Naive B cell (primary cell): ENCODE measurements at regions not wholly inside any gene's neighbourhood (a gene's known extent, or its start where the extent isn't known, plus 50 kb on each side); places are given as distances from the start of the nearest gene placed in this dataset.
A peak's percentile ranks its signal among the peaks of the same experiment; 100 is the strongest.
"Not testable (repeated sequence)": the region's sequence is repeated elsewhere in the genome, so short reads cannot be mapped to it uniquely, and the experiment has no call there.

Experiments used
- ATAC-seq, 2 donors: fragments of 150-1000 bp; cut with Tn5 transposase; 2 replicates each; pipeline ENCODE4 v1.10.0; 2021; ENCODE audit warnings: low read depth in 2 of 2, mild to moderate bottlenecking in 2 of 2, moderate library complexity in 2 of 2
- DNase-seq: peaks from one replicate; pipeline ENCODE4 v3.0.0; 2022
- H3K27ac Mint-ChIP-seq, 6 donors: one replicate each; pipeline ENCODE4 v1.8.0; 2020 to 2022; ENCODE audit warnings: mild to moderate bottlenecking in 6 of 6, mixed read lengths in 6 of 6, moderate library complexity in 5 of 6, inconsistent platforms in 2 of 6
- H3K27me3 Mint-ChIP-seq, 3 donors: one replicate each; pipeline ENCODE4 v1.8.0; 2021 to 2022; ENCODE audit warnings: mixed read lengths in 3 of 3, mild to moderate bottlenecking in 1 of 3
- H3K36me3 Mint-ChIP-seq, 2 donors: one replicate each; pipeline ENCODE4 v1.8.0; 2020 to 2022; ENCODE audit warnings: mixed read lengths in 2 of 2, inconsistent platforms in 1 of 2, mild to moderate bottlenecking in 1 of 2
- H3K4me1 Mint-ChIP-seq, 3 donors: one replicate each; pipeline ENCODE4 v1.8.0; 2020 to 2022; ENCODE audit warnings: mixed read lengths in 3 of 3, inconsistent platforms in 1 of 3, mild to moderate bottlenecking in 1 of 3, moderate library complexity in 1 of 3
- H3K4me3 Mint-ChIP-seq, 8 donors: one replicate each; pipeline ENCODE4 v1.8.0; 2020 to 2022; ENCODE audit warnings: mild to moderate bottlenecking in 8 of 8, mixed read lengths in 8 of 8, moderate library complexity in 8 of 8, inconsistent platforms in 2 of 8
- H3K9me3 Mint-ChIP-seq, 7 donors: one replicate each; pipeline ENCODE4 v1.8.0; 2020 to 2022; ENCODE audit warnings: mixed read lengths in 7 of 7, mild to moderate bottlenecking in 5 of 7, inconsistent platforms in 2 of 7, moderate library complexity in 1 of 7

DNA sequence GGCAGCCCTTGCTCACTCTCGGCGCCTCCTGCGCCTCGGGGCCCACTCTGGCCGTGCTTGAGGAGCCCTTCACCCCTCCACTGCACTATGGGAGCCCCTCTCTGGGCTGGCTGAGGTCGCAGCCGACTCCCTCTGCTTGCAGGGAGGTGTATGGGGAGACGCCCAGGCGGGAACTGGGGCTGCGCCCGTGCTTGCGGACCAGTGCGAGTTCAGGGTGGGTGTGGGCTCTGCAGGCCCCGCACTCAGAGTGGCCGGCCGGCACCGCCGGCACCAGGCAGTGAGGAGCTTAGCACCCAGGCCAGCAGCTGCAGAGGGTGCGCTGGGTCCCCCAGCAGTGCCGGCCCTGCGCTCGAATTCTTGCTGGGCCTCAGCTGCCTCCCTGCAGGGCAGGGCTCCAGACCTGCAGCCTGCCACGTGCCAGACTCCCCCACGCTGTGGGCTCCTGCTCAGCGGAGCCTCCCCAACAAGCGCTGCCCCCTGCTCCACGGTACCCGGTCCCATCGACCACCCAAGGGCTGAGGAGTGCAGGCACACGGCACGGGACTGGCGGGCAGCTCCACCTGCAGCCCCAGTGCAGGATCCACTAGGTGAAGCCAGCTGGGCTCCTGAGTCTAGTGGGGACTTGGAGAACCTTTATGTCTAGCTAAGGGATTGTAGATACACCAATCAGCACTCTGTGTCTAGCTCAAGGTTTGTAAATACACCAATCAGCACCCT lies 54.0 kb upstream of the WWC2 start:
- Mint-ChIP-seq H3K27me3 (peaks cover 0 to 11% (median 0%) of the 10 kb centered on the region in 3 donors), H3K9me3 (peaks cover 2 to 22% (median 6%) of the 10 kb centered on the region in 7 donors)
- ATAC-seq, H3K4me3 Mint-ChIP-seq, H3K4me1 Mint-ChIP-seq, H3K36me3 Mint-ChIP-seq, H3K27ac Mint-ChIP-seq, DNase-seq: not testable (repeated sequence)

GRCh38 chr4:183038436-183038835 lies 60.6 kb upstream of the WWC2 start:
- DNase-seq: no peak
- H3K4me1 Mint-ChIP-seq: no peaks in the 10 kb centered on the region
- peaks cover 0 to 5% (median 0%) of the 10 kb centered on the region in 3 donors for H3K27me3 Mint-ChIP-seq
- no peak overlapping the region for H3K27ac Mint-ChIP-seq
- H3K36me3 Mint-ChIP-seq: peaks cover 0 to 7% of the 10 kb centered on the region in 2 donors
- peaks cover 0 to 4% (median 3%) of the 10 kb centered on the region in 7 donors for H3K9me3 Mint-ChIP-seq
- ATAC-seq: no peak
- no peak overlapping the region for H3K4me3 Mint-ChIP-seq

GRCh38 chr4:183035726-183036415 lies 63.2 kb upstream of the WWC2 start:
- peaks cover 0 to 4% (median 0%) of the 10 kb centered on the region in 7 donors for H3K9me3 Mint-ChIP-seq
- DNase-seq: no peak
- H3K4me1 Mint-ChIP-seq: no peaks in the 10 kb centered on the region
- no peak overlapping the region for H3K27ac Mint-ChIP-seq
- H3K27me3 Mint-ChIP-seq: peaks cover 0 to 5% (median 0%) of the 10 kb centered on the region in 3 donors
- peaks cover 0 to 7% of the 10 kb centered on the region in 2 donors for H3K36me3 Mint-ChIP-seq
- no peak overlapping the region for H3K4me3 Mint-ChIP-seq
- no peak for ATAC-seq

- Mint-ChIP-seq H3K4me3 (no peak overlapping the region), H3K4me1 (no peaks in the 10 kb centered on the region), H3K27me3 (peaks cover 0 to 5% (median 0%) of the 10 kb centered on the region in 3 donors), H3K9me3 (peaks cover 0 to 4% (median 0%) of the 10 kb centered on the region in 7 donors), H3K27ac (no peak overlapping the region), H3K36me3 (peaks cover 0 to 7% of the 10 kb centered on the region in 2 donors)
- DNase-seq: no peak
- no peak for ATAC-seq
Measured at GRCh38 chr4:183035256-183035655, 63.8 kb upstream of the WWC2 start.

GRCh38 chr4:183030823-183031222 lies 68.2 kb upstream of the WWC2 start:
- Mint-ChIP-seq H3K9me3 (peaks cover 0 to 3% (median 0%) of the 10 kb centered on the region in 7 donors), H3K4me3 (no peak overlapping the region), H3K36me3 (no peaks in the 10 kb centered on the region), H3K27ac (no peak overlapping the region), H3K4me1 (no peaks in the 10 kb centered on the region), H3K27me3 (peaks cover 0 to 6% (median 0%) of the 10 kb centered on the region in 3 donors)
- ATAC-seq (no peak), DNase-seq (no peak)

DNA sequence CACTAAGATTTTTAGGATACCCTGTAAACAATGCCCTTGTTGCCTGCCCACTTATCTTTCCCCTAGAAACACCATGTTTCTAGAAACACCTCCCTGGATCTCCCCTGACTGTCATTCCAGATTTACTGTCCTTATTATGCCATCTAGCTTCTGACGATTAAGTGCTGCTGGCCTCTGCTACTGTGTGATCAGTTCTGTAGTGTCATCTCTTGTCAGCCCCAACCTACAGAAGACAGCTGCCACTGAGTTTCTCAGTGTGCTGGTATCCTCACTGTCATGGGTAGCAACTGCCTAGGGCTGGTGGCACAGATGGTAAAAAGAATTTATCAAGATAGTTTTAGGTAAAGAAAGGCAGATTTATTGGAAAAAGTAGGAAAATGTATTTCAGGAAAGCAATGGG lies 68.7 kb upstream of the WWC2 start:
- Mint-ChIP-seq H3K4me1 (no peaks in the 10 kb centered on the region), H3K36me3 (no peaks in the 10 kb centered on the region), H3K9me3 (peaks cover 0 to 3% (median 0%) of the 10 kb centered on the region in 7 donors), H3K4me3 (no peak overlapping the region), H3K27ac (no peak overlapping the region), H3K27me3 (peaks cover 0 to 6% (median 0%) of the 10 kb centered on the region in 3 donors)
- DNase-seq: no peak
- ATAC-seq: no peak

DNA sequence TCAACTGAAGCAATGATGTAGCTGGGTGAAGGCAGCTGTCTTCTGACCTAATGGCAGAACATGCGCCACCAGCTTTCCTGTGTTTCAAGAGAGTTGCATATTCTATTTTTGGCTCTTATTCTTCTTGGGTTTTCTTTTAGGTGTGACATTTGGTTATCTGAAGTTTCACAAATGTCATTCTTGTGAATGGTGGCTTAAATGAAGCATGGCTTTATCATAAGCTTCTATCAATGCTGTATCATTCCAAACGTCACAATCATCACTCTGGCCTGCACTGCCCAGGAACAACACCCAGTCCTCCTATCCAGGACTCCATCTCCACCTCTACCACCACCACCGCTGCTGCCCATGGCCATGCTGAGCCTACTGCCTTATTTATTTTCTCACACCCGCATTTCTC lies 69.7 kb upstream of the WWC2 start:
- Mint-ChIP-seq H3K9me3 (peaks cover 0 to 3% (median 0%) of the 10 kb centered on the region in 7 donors), H3K4me1 (no peaks in the 10 kb centered on the region), H3K27me3 (peaks cover 0 to 6% (median 0%) of the 10 kb centered on the region in 3 donors), H3K4me3 (no peak overlapping the region), H3K36me3 (no peaks in the 10 kb centered on the region), H3K27ac (peak overlapping the region in 1 of 6 donors; percentile 62)
- DNase-seq: no peak
- ATAC-seq: no peak

GRCh38 chr4:183026701-183027100 lies 72.4 kb upstream of the WWC2 start:
- Mint-ChIP-seq H3K9me3 (peaks cover 0 to 3% (median 0%) of the 10 kb centered on the region in 7 donors), H3K36me3 (no peaks in the 10 kb centered on the region), H3K4me1 (no peaks in the 10 kb centered on the region), H3K27me3 (peaks cover 0 to 6% (median 3%) of the 10 kb centered on the region in 3 donors), H3K27ac (no peak overlapping the region), H3K4me3 (no peak overlapping the region)
- no peak for DNase-seq
- ATAC-seq: no peak

DNA sequence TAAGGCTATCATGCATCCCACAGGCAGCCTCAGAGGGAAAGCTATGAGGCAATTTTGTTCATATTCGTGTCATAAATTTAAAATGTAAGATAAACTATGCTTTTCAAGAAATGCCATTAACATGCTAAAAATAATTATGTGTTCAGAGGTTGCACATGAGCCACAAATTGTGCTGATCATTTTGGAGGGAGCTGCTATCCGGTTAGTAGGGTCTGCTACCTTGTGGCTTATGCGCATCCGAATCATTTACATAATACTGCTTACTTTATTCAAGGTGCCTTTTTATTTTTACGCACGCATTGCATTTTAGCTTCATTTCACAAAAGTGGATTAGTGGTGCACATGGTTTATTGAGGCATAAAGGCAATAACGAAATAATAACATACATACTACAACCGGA lies 76.4 kb upstream of the WWC2 start:
- no peaks in the 10 kb centered on the region for H3K36me3 Mint-ChIP-seq
- H3K4me3 Mint-ChIP-seq: no peak overlapping the region
- H3K4me1 Mint-ChIP-seq: no peaks in the 10 kb centered on the region
- ATAC-seq: no peak
- peaks cover 0 to 3% (median 0%) of the 10 kb centered on the region in 7 donors for H3K9me3 Mint-ChIP-seq
- H3K27me3 Mint-ChIP-seq: peaks cover 0 to 9% (median 0%) of the 10 kb centered on the region in 3 donors
- DNase-seq: no peak
- H3K27ac Mint-ChIP-seq: no peak overlapping the region

DNA sequence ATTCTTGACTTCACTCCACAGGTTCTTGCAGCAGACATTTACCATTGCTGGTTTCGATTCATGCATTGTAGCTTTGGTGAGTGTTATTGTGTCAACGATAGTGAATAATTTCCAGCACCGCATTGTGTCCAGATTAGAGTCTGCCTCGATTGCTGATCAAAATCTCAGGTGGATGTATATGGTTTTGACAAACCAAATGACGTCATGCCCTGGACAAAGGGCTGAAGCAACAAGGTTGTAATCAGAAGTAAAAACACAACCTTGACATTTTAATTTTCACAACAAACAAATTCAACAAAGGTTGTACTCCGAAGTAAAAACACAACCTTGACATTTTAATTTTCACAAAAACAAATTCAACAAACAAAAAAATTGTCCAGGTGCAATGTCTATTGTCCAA lies 81.1 kb upstream of the WWC2 start:
- peaks cover 0 to 26% (median 0%) of the 10 kb centered on the region in 3 donors for H3K27me3 Mint-ChIP-seq
- no peak overlapping the region for H3K4me3 Mint-ChIP-seq
- H3K9me3 Mint-ChIP-seq: peaks cover 0 to 4% (median 0%) of the 10 kb centered on the region in 7 donors
- ATAC-seq (no peak), DNase-seq (no peak)
- H3K4me1 Mint-ChIP-seq: no peaks in the 10 kb centered on the region
- no peaks in the 10 kb centered on the region for H3K36me3 Mint-ChIP-seq
- no peak overlapping the region for H3K27ac Mint-ChIP-seq

GRCh38 chr4:183014361-183015084 lies 84.5 kb upstream of the WWC2 start:
- DNase-seq (no peak), ATAC-seq (no peak)
- H3K9me3 Mint-ChIP-seq: peaks cover 0 to 11% (median 0%) of the 10 kb centered on the region in 7 donors
- H3K36me3 Mint-ChIP-seq: no peaks in the 10 kb centered on the region
- H3K27me3 Mint-ChIP-seq: peaks cover 0 to 22% (median 0%) of the 10 kb centered on the region in 3 donors
- H3K4me1 Mint-ChIP-seq: no peaks in the 10 kb centered on the region
- H3K4me3 Mint-ChIP-seq: no peak overlapping the region
- no peak overlapping the region for H3K27ac Mint-ChIP-seq

DNA sequence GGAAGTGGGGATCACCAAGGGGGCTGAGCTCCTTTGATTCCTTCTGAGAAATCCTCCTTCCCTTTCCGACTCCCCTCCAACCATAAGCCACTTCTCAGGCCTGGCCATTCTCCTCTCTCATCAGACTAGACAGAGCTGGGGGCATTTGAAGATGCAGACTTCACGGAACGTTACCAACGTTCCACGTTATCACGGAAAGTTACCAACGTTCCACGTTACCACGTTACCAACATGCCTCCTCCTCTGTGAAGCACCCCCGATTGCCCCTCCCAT lies 85.4 kb upstream of the WWC2 start:
- Mint-ChIP-seq H3K9me3 (peaks cover 0 to 11% (median 0%) of the 10 kb centered on the region in 7 donors), H3K4me3 (no peak overlapping the region), H3K27me3 (peaks cover 0 to 22% (median 0%) of the 10 kb centered on the region in 3 donors), H3K36me3 (no peaks in the 10 kb centered on the region), H3K27ac (no peak overlapping the region), H3K4me1 (no peaks in the 10 kb centered on the region)
- ATAC-seq (no peak), DNase-seq (no peak)

GRCh38 chr4:183012879-183013729 lies 86.0 kb upstream of the WWC2 start:
- Mint-ChIP-seq H3K36me3 (no peaks in the 10 kb centered on the region), H3K27me3 (peaks cover 0 to 22% (median 0%) of the 10 kb centered on the region in 3 donors), H3K9me3 (peaks cover 0 to 11% (median 0%) of the 10 kb centered on the region in 7 donors), H3K4me3 (peak overlapping the region in 1 of 8 donors; percentile 12), H3K4me1 (no peaks in the 10 kb centered on the region), H3K27ac (peak overlapping the region in 1 of 6 donors; percentile 65)
- ATAC-seq: no peak
- no peak for DNase-seq
